Thymus (tissue), 11 donors: ENCODE measurements at regions not wholly inside any gene's neighbourhood (a gene's known extent, or its start where the extent isn't known, plus 50 kb on each side); places are given as distances from the start of the nearest gene placed in this dataset.

Experiments used
- DNase-seq, 9 donors: peaks; one replicate each; pipeline ENCODE4 v3.0.0-alpha.2; 2013; ENCODE audit warnings: low spot score in 9 of 9, low read depth in 6 of 9, missing footprints in 1 of 9
- H3K27ac ChIP-seq, 2 donors: one replicate each; pipeline ENCODE4 v1.5.1; 2013; ENCODE audit warnings: control low read depth in 1 of 2, low read depth in 1 of 2, low read length in 1 of 2, mild to moderate bottlenecking in 1 of 2, moderate library complexity in 1 of 2
- H3K27me3 ChIP-seq, 2 donors: one replicate each; pipeline ENCODE4 v1.5.1; 2013; ENCODE audit warnings: low read length in 1 of 2; ENCODE audit not compliant: control insufficient read depth in 2 of 2, insufficient read depth in 1 of 2
- H3K36me3 ChIP-seq, 2 donors: one replicate each; pipeline ENCODE4 v1.5.1; 2013; ENCODE audit warnings: low read length in 1 of 2, mild to moderate bottlenecking in 1 of 2, moderate library complexity in 1 of 2; ENCODE audit not compliant: control insufficient read depth in 2 of 2, insufficient read depth in 2 of 2
- H3K4me1 ChIP-seq, 2 donors: one replicate each; pipeline ENCODE4 v1.5.1; 2013; ENCODE audit warnings: low read length in 2 of 2; ENCODE audit not compliant: control insufficient read depth in 2 of 2, insufficient read depth in 2 of 2
- H3K4me3 ChIP-seq, 2 donors: one replicate each; pipeline ENCODE4 v1.5.1; 2013; ENCODE audit warnings: low read length in 2 of 2, control low read depth in 1 of 2, mild to moderate bottlenecking in 1 of 2
- H3K9me3 ChIP-seq, 2 donors: one replicate each; pipeline ENCODE4 v1.5.1; 2013; ENCODE audit warnings: low read length in 1 of 2, mild to moderate bottlenecking in 1 of 2; ENCODE audit not compliant: control insufficient read depth in 2 of 2, insufficient read depth in 1 of 2
- WGBS: extraction: QIAGEN DNeasy Blood & Tissue Kit; methylation state at CpG from one replicate; pipeline ENCODE4 v1.1.7; 2013; 5-methylcytosine and 5-hydroxymethylcytosine counted together
- donor health status: healthy.

- Histone ChIP-seq H3K27ac (no peak overlapping the region), H3K4me1 (no peaks in the 10 kb centered on the region), H3K27me3 (no peaks in the 10 kb centered on the region), H3K9me3 (peaks cover 2 to 7% of the 10 kb centered on the region in 2 donors), H3K36me3 (no peaks in the 10 kb centered on the region), H3K4me3 (no peak overlapping the region)
- WGBS = 91% methylated on average over 11 of the region's 11 CpGs
- DNase-seq = no peak
Measured at GRCh38 chr5:3344671-3345070, 251.0 kb upstream of the IRX1 start.

GRCh38 chr5:3343911-3344310 lies 251.7 kb upstream of the IRX1 start:
- Histone ChIP-seq H3K9me3 (peaks cover 2 to 4% of the 10 kb centered on the region in 2 donors), H3K4me3 (no peak overlapping the region), H3K36me3 (no peaks in the 10 kb centered on the region), H3K27ac (no peak overlapping the region), H3K4me1 (no peaks in the 10 kb centered on the region), H3K27me3 (no peaks in the 10 kb centered on the region)
- 93% methylated on average over 6 of the region's 6 CpGs for WGBS
- no peak for DNase-seq

- Histone ChIP-seq H3K27me3 (no peaks in the 10 kb centered on the region), H3K27ac (no peak overlapping the region), H3K4me1 (no peaks in the 10 kb centered on the region), H3K36me3 (no peaks in the 10 kb centered on the region), H3K4me3 (no peak overlapping the region), H3K9me3 (no peaks in the 10 kb centered on the region)
- DNase-seq = no peak
- WGBS = 83% methylated on average over 5 of the region's 5 CpGs
Measured at GRCh38 chr5:3343211-3343610, 252.4 kb upstream of the IRX1 start.

DNA sequence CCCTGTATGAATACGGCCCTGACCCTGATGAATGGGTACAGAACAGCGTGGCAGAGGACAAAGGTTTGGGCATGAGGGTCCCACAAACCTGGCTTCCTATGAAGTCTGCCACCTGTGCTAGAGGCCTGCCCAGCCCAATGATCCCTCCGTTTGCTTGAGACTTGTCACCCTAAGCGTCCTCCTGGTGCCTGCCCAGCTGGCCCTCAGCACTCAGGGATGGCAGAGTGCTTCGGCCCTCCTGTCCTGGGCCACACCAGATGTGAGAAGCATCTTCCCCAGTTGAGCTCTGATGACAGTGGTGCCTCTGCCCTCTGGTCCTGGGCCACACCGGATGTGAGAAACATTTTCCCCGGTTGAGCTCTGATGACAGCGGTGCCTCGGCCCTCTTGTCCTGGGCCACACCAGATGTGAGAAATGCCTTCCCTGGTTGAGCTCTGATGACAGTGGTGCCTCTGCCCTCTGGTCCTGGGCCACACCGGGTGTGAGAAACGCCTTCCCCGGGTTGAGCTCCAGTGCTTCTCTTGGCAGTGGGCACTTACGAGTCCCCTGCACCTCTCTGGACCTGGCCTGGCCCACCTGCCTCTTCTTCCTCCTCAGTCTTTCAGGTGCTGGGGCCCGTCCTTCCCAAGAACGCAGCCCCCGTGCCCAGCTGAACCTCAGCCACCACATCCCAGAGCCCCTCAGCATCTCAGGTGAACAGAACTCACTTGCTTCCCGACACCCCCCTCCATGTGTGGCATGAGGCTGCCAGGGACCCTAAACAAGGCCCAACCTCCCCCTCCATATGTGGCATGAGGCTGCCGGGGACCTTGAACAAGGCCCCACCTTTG lies 253.1 kb upstream of the IRX1 start:
- DNase-seq = no peak
- 94% methylated on average over 18 of the region's 18 CpGs for WGBS
- H3K4me1 ChIP-seq = no peaks in the 10 kb centered on the region
- no peaks in the 10 kb centered on the region for H3K36me3 ChIP-seq
- no peak overlapping the region for H3K27ac ChIP-seq
- H3K27me3 ChIP-seq = no peaks in the 10 kb centered on the region
- H3K4me3 ChIP-seq = no peak overlapping the region
- no peaks in the 10 kb centered on the region for H3K9me3 ChIP-seq

GRCh38 chr5:3341446-3342240 lies 254.0 kb upstream of the IRX1 start:
- Histone ChIP-seq H3K4me1 (no peaks in the 10 kb centered on the region), H3K27me3 (no peaks in the 10 kb centered on the region), H3K27ac (no peak overlapping the region), H3K36me3 (no peaks in the 10 kb centered on the region), H3K9me3 (no peaks in the 10 kb centered on the region), H3K4me3 (no peak overlapping the region)
- WGBS = 92% methylated on average over 15 of the region's 15 CpGs
- no peak for DNase-seq

- Histone ChIP-seq H3K27me3 (no peaks in the 10 kb centered on the region), H3K4me3 (no peak overlapping the region), H3K4me1 (no peaks in the 10 kb centered on the region), H3K27ac (no peak overlapping the region), H3K9me3 (no peaks in the 10 kb centered on the region), H3K36me3 (no peaks in the 10 kb centered on the region)
- no peak for DNase-seq
- WGBS = 90% methylated on average over 12 of the region's 12 CpGs
Measured at GRCh38 chr5:3340471-3340870, 255.2 kb upstream of the IRX1 start.

GRCh38 chr5:3339798-3340115 lies 255.9 kb upstream of the IRX1 start:
- no peak for DNase-seq
- no peak overlapping the region for H3K4me3 ChIP-seq
- H3K36me3 ChIP-seq = no peaks in the 10 kb centered on the region
- no peaks in the 10 kb centered on the region for H3K4me1 ChIP-seq
- 84% methylated on average over 10 of the region's 10 CpGs for WGBS
- no peaks in the 10 kb centered on the region for H3K27me3 ChIP-seq
- H3K27ac ChIP-seq = no peak overlapping the region
- H3K9me3 ChIP-seq = no peaks in the 10 kb centered on the region

GRCh38 chr5:3339092-3339797 lies 256.4 kb upstream of the IRX1 start:
- no peaks in the 10 kb centered on the region for H3K27me3 ChIP-seq
- H3K4me3 ChIP-seq = no peak overlapping the region
- H3K27ac ChIP-seq = no peak overlapping the region
- no peaks in the 10 kb centered on the region for H3K36me3 ChIP-seq
- H3K4me1 ChIP-seq = no peaks in the 10 kb centered on the region
- 90% methylated on average over 23 of the region's 23 CpGs for WGBS
- no peaks in the 10 kb centered on the region for H3K9me3 ChIP-seq
- no peak for DNase-seq
